ENCODE measurements at regions not wholly inside any gene's neighbourhood (a gene's known extent, or its start where the extent isn't known, plus 50 kb on each side); places are given as distances from the start of the nearest gene placed in this dataset.

DNA sequence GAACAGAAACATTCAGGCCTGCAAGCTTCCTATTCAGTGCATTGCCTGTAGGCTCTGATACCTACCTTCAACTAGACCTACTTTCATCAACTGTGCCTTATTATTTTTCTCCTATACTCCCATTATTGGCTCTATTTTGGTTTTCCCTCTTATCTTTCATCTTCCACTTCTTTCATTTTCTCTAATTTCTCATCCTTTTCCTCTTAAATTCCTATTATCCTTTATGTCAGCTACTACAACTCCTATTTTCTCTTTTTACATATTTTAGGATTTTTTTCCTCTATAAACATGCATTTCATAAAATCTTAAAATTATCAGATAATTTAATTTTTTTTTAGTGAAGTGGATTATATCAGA is 61.6 kb upstream of the PRDM8 start:
- TF ChIP-seq POLR2A (IDR thresholded peaks at IDR 0.05): no peak
- TF ChIP-seq, protein P1, sequence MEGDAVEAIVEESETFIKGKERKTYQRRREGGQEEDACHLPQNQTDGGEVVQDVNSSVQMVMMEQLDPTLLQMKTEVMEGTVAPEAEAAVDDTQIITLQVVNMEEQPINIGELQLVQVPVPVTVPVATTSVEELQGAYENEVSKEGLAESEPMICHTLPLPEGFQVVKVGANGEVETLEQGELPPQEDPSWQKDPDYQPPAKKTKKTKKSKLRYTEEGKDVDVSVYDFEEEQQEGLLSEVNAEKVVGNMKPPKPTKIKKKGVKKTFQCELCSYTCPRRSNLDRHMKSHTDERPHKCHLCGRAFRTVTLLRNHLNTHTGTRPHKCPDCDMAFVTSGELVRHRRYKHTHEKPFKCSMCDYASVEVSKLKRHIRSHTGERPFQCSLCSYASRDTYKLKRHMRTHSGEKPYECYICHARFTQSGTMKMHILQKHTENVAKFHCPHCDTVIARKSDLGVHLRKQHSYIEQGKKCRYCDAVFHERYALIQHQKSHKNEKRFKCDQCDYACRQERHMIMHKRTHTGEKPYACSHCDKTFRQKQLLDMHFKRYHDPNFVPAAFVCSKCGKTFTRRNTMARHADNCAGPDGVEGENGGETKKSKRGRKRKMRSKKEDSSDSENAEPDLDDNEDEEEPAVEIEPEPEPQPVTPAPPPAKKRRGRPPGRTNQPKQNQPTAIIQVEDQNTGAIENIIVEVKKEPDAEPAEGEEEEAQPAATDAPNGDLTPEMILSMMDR (IDR thresholded peaks at IDR 0.05): no peak
- no peaks in the 10 kb centered on the region for H3K9me3 ChIP-seq
- no peak for DNase-seq
- no peaks in the 10 kb centered on the region for H3K27me3 ChIP-seq
- no peak overlapping the region for H3K4me3 ChIP-seq
- no peak overlapping the region for H3K27ac ChIP-seq
- H3K36me3 ChIP-seq: no peaks in the 10 kb centered on the region
- no peaks in the 10 kb centered on the region for H3K4me1 ChIP-seq

DNA sequence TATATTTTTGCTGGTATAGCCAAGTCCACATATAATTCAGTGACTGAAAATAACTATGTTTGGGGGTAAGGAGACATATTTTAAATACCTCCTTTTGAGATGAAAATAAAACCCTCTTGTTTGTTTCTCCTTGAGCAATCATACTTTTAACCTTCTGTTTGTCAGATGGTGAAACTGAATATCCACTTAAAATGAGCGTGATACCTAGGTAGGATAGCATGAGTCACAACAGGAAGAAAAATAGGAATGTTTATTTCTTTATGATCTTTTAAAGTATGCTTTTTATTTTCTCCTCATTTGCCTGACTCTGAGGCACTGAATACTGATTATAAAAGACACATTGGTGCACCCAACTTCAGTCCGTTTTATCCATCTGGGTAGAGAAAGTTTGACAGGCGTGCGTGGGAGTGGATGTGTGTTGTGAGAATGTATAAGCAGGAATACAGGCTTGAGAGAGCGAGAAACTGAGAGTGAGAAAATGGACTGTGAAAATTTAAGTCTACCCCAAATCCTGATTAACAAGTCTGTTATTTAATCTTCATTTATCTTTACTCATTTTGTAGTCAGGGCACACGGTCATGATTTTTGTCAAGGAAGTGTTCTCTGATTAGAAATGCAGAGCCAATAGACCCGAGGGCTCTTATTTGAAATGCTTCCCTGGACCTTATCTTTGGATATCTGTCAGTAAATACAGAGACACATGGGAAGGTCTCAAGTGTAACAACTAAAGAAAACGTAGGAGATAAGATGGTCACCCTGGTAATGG is 62.1 kb upstream of the ANTXR2 start:
- no peak for TF ChIP-seq POLR2A (IDR thresholded peaks at IDR 0.05)
- TF ChIP-seq, protein P1 (IDR thresholded peaks at IDR 0.05): no peak
- Histone ChIP-seq H3K36me3 (no peaks in the 10 kb centered on the region), H3K4me3 (no peak overlapping the region), H3K9me3 (no peaks in the 10 kb centered on the region), H3K27me3 (no peaks in the 10 kb centered on the region), H3K4me1 (no peaks in the 10 kb centered on the region), H3K27ac (no peak overlapping the region)
- no peak for DNase-seq

DNA sequence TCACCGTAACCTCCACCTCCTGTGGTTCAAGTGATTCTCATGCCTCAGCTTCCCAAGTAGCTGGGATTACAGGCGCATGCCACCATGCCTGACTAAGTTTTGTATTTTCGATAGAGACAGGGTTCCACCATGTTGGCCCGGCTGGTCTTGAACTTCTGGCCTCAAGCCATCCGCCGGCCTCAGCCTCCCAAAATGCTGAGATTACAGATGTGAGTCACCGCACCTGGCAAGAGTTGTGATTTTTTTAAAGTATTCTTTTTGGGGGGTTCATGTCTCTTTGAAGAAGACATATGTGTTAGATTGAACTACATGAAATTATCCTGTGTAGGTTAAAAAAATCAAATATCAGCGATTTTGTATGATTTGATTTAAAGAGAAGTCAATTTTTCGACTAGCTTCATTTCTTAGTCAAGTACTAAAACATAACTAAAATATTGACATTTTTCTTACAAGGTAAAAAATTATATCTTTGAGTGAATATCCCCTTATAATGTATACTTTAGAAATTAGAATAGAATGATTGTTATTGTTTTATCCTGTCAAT is 60.3 kb upstream of the ANTXR2 start:
- no peaks in the 10 kb centered on the region for H3K36me3 ChIP-seq
- no peak overlapping the region for H3K27ac ChIP-seq
- no peaks in the 10 kb centered on the region for H3K9me3 ChIP-seq
- no peak for DNase-seq
- no peaks in the 10 kb centered on the region for H3K4me1 ChIP-seq
- H3K4me3 ChIP-seq: no peak overlapping the region
- TF ChIP-seq, protein P1 (IDR thresholded peaks at IDR 0.05): no peak
- TF ChIP-seq POLR2A (IDR thresholded peaks at IDR 0.05): no peak
- no peaks in the 10 kb centered on the region for H3K27me3 ChIP-seq

DNA sequence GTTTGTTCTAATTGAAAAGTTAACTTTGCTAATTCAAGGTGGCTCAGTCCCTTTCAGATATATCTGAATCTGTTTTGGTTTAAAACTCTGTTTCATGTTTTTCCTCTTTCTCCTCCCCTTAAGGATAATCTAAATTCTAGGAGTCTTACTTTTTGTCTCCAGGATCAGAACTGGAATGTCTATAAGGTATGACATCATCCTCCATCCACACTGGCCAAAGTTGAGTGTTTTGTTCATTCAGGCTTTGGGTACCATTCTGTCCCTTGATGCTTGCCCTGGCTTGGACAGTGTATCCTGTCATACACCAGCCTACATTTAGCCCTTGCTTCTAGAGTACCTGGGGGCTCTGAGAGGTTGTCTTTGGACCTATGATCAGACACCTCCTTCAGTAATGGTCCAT is 56.8 kb upstream of the ANTXR2 start:
- Histone ChIP-seq H3K27me3 (no peaks in the 10 kb centered on the region), H3K4me1 (no peaks in the 10 kb centered on the region), H3K36me3 (no peaks in the 10 kb centered on the region), H3K27ac (no peak overlapping the region), H3K4me3 (no peak overlapping the region), H3K9me3 (no peaks in the 10 kb centered on the region)
- no peak for DNase-seq
- TF ChIP-seq, protein P1 (IDR thresholded peaks at IDR 0.05): no peak
- TF ChIP-seq POLR2A (IDR thresholded peaks at IDR 0.05): no peak

DNA sequence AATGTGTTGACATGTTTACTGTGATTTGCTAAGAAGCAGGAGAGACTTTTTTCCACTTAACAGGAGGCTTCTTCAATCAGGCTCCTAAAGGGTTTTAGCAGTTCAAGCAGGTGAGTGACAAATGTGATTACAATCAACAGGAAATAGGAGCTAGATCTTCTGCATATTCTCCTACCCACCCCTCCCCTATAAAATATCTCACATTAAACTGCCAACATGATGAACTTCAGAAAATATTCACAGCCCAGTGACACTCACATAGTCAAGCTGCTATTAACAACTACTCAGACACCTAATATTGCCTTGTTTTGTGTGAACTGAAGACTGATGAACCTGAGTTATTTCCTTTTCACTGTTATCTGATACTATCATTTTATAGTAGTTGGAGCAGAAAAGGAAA is 55.9 kb upstream of the ANTXR2 start:
- TF ChIP-seq, protein P1 (IDR thresholded peaks at IDR 0.05): no peak
- TF ChIP-seq POLR2A (IDR thresholded peaks at IDR 0.05): no peak
- H3K4me1 ChIP-seq: no peaks in the 10 kb centered on the region
- no peak overlapping the region for H3K4me3 ChIP-seq
- DNase-seq: no peak
- no peaks in the 10 kb centered on the region for H3K9me3 ChIP-seq
- no peak overlapping the region for H3K27ac ChIP-seq
- no peaks in the 10 kb centered on the region for H3K27me3 ChIP-seq
- H3K36me3 ChIP-seq: no peaks in the 10 kb centered on the region

All from Peyer's patch (tissue), 4 donors.